GM12873 (cell line): ENCODE measurements at regions not wholly inside any gene's neighbourhood (a gene's known extent, or its start where the extent isn't known, plus 50 kb on each side); places are given as distances from the start of the nearest gene placed in this dataset.

Source experiments
- TF ChIP-seq, protein P1 (sequence below): IDR thresholded peaks from 2 replicates; pipeline ENCODE4 v1.5.1; 2012; ENCODE audit warnings: low read depth, mild to moderate bottlenecking, moderate library complexity, low read length, control low read depth; ENCODE audit not compliant: insufficient read depth; ENCODE audit errors: missing control alignments

DNA sequence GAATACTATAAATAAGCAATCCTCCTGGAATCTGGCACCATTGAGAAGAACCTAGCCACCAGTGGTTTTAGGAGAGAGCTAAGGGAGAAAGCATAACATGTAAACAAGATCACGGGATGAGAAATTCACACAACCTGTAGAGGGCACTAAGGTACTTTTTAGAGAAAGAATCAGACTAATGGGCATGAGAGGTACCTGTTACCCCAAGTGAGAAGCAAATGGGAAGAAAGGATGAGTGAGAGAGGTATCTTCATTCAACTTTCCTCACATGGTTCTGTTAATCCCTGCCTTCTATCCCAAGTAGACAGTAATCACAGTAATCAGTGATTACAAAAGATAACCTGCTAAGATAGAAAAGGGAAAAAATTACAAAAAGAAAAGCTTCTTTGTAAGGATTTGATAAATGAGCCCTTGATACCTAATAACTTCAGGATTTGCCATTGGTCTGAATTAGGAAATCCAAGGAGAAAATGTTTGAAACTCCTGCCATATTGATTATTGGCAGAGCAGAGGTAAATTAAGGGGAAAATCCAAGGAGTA lies 251.1 kb upstream of the ADGRL2 start:
- TF ChIP-seq, protein P1, sequence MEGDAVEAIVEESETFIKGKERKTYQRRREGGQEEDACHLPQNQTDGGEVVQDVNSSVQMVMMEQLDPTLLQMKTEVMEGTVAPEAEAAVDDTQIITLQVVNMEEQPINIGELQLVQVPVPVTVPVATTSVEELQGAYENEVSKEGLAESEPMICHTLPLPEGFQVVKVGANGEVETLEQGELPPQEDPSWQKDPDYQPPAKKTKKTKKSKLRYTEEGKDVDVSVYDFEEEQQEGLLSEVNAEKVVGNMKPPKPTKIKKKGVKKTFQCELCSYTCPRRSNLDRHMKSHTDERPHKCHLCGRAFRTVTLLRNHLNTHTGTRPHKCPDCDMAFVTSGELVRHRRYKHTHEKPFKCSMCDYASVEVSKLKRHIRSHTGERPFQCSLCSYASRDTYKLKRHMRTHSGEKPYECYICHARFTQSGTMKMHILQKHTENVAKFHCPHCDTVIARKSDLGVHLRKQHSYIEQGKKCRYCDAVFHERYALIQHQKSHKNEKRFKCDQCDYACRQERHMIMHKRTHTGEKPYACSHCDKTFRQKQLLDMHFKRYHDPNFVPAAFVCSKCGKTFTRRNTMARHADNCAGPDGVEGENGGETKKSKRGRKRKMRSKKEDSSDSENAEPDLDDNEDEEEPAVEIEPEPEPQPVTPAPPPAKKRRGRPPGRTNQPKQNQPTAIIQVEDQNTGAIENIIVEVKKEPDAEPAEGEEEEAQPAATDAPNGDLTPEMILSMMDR = peak; percentile 64

DNA sequence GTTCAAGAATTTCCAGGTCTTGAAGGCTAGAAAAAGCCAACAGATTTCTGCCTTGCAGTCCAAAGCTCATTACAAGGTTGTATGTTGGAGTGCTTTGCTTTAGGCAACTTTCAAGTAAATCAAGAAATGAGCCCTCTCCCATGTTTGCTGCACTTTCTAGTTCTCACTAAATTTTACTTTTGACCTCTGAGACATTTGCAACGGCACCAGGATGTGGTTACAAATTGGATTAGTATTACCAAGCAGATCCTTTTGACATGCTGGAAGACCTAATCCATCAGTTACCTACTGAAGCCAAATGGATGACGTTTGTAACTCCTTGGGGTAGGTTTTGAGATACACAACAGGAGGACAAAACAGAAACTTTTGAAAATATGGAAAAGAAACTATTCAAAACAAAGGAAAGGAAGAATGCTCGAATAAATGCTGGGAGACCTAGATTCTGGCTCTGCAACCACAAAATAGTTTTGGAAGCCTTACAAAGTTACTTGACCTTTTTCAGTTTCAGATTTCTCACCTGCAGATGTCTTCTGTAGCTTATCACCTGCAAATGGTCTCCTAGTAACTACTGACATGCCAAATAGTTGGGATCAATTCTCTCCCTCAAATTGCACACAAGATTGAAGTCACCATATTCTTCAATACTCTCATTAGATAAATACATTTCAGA lies 251.7 kb upstream of the ADGRL2 start:
- TF ChIP-seq, protein P1 = no peak

DNA sequence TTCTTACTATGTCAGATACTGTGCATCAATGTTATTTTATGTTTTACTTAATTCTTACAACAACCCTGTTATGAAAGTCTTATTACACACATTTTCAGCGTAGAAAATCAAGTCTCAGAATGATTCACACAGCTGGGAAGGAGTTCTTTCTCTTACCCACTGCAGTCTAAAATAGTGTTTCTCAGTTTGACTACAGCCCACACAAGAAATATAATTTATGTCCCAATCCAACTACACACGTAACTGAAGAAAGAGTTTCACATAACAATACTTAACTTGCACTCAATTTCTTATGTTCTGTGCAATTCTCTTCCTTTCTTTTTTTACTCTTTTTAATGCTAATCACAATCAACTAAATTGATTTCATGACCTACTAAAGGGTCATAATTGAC lies 252.8 kb upstream of the ADGRL2 start:
- TF ChIP-seq, protein P1 = no peak

DNA sequence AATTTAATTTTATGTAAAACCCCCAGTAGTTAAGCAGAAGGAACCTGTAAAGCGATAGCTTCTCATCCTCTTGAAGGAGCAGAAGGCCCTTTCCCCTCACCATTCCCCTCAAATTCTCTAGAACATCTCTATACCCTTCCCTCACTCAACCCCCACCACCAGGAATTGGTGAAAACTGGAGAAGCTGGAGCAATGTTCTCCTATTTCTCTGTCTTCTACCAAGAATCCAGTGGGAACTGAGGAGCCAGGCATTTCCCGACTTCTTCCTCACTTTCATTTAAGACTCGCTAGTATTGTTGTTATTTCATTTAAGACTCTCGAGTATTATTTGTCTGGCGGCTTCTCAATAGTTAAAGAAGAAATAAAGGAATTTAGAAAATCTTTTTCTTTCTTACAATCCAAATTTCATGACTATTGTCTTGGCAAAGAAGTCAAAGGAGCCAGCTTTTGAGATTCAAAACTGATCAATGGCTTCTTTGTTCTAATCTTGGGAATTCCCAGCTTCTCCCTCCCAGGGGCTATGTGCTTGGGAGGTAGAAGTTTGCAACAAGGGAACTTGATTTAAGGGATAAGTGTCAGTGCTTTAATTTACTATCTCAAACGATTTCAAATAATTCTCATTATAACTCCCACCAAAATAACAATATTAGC lies 253.3 kb upstream of the ADGRL2 start:
- TF ChIP-seq, protein P1 = no peak

DNA sequence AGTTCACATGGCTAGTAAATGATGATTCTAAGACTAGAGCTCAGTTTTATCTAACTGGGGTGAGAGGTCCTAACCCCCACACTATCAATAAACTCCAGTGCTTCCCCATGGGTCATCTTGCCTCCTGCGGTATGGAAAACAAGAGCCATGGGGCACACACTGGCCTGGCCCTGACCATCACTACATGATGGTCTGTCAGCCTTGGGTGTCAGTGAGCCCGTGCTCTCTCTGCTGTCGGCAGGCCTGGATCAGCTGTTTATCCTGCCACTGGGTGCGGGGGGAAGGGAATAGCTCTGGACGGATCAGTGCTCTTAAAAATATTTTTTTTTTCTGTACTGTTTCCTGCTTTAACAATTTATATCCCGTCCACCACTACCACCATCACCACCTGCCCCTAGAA lies 255.0 kb upstream of the ADGRL2 start:
- TF ChIP-seq, protein P1 = no peak

DNA sequence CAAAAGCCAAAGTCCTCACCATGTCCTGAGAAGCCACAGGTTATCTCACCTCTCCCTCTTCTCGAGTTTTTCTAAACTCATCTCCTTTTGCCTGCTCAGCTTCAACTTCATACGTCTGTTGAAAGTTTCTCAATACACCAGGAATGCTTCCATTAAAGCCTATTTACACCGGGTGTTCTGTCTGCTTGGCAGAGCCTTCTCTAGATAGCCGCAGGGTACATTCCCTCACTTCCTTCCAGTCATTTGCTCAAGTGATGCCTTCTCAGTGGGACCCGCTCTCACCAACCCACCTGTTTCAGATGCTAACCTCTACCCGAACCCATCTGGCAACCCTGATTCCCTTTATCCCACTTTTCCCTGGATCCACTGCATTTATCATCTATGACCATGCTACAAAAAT lies 257.0 kb upstream of the ADGRL2 start:
- TF ChIP-seq, protein P1 = no peak

DNA sequence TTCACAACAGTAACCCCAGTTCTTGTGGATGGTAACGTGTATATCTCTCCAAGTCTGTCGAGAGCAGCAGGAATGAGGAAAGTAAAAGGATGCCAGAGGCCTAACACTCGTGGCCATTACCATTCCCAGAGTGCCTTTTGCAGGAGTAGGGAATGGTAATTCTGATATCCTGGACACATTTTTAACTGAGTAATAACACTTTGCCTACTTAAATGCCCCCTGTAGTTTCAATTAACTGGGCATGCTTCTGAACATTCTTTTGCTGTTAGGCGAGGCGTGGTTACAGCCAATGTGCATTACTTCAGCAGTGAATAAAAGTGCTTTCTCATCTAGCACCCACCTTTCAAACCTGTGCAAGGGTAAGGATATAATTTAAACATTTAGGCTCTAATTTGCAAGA lies 258.5 kb upstream of the ADGRL2 start:
- TF ChIP-seq, protein P1 = no peak
